GM23248 (cell line): ENCODE measurements at regions not wholly inside any gene's neighbourhood (a gene's known extent, or its start where the extent isn't known, plus 50 kb on each side); places are given as distances from the start of the nearest gene placed in this dataset.

Experiments
- EZH2 ChIP-seq: fragments of 200-600 bp; sonication (generic); IDR thresholded peaks from 2 replicates; pipeline ENCODE4 v1.6.1; 2018; ENCODE audit warnings: antibody characterized with exemption, mild to moderate bottlenecking; ENCODE audit not compliant: insufficient read depth, poor library complexity, severe bottlenecking
- EZH2phosphoT487 ChIP-seq: fragments of 200-600 bp; sonication (generic); IDR thresholded peaks from 2 replicates; pipeline ENCODE4 v1.6.1; 2018; ENCODE audit warnings: antibody characterized with exemption, moderate library complexity, mild to moderate bottlenecking, low read depth; ENCODE audit not compliant: insufficient read depth

DNA sequence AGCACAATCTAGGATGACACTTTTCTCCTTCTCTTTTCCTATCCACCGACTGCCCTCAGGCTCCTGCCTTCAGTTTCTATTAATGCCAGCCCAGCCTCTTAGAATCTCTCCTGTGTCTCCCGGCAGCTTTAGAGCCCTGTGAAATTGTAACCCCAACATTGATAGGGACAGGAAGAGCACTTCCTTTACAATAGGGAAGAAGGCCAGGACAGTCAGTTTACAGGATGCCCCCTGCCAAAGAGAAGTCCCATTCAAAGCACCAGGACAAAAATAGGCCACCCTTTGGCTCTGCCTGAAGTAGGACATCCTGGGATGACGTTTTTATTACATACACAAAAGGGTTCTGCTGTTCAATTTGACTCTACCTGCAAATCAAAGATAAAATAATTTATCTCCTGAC, 64.7 kb upstream of the ANK3 start:
- TF ChIP-seq EZH2 (no peak), EZH2phosphoT487 (no peak)
